ENCODE measurements at regions not wholly inside any gene's neighbourhood (a gene's known extent, or its start where the extent isn't known, plus 50 kb on each side); places are given as distances from the start of the nearest gene placed in this dataset.
"Not testable (repeated sequence)": the region's sequence is repeated elsewhere in the genome, so short reads cannot be mapped to it uniquely, and the experiment has no call there.

- DNase-seq: no peak
These were observed 91.1 kb upstream of the SKAP2 start for GRCh38 chr7:26955516-26955915.

GRCh38 chr7:26954951-26955350 is 90.6 kb upstream of the SKAP2 start:
- no peak for DNase-seq

- DNase-seq: no peak
These were observed 87.1 kb upstream of the SKAP2 start for GRCh38 chr7:26951407-26951950.

GRCh38 chr7:26950889-26951288 is 86.5 kb upstream of the SKAP2 start:
- no peak for DNase-seq

GRCh38 chr7:26949319-26949718 is 84.9 kb upstream of the SKAP2 start:
- DNase-seq: no peak

- no peak for DNase-seq
These were observed 84.3 kb upstream of the SKAP2 start for GRCh38 chr7:26948617-26949118.

- no peak for DNase-seq
These were observed 80.3 kb upstream of the SKAP2 start for GRCh38 chr7:26944501-26945358.

GRCh38 chr7:26937939-26938623 is 73.7 kb upstream of the SKAP2 start:
- no peak for DNase-seq

- DNase-seq: no peak
These were observed 72.9 kb upstream of the SKAP2 start for GRCh38 chr7:26937306-26937705.

- not testable (repeated sequence) for DNase-seq
These were observed 68.2 kb upstream of the SKAP2 start for GRCh38 chr7:26932616-26933015.

GRCh38 chr7:26930845-26931244 is 66.5 kb upstream of the SKAP2 start:
- DNase-seq: no peak

GRCh38 chr7:26930201-26930600 is 65.8 kb upstream of the SKAP2 start:
- no peak for DNase-seq

GRCh38 chr7:26928703-26929347 is 64.4 kb upstream of the SKAP2 start:
- no peak for DNase-seq

- no peak for DNase-seq
These were observed 61.4 kb upstream of the SKAP2 start for GRCh38 chr7:26925768-26926167.

GRCh38 chr7:26924149-26924767 is 59.9 kb upstream of the SKAP2 start:
- DNase-seq: no peak

- no peak for DNase-seq
These were observed 55.6 kb upstream of the SKAP2 start for GRCh38 chr7:26919906-26920493.

- no peak for DNase-seq
These were observed 53.9 kb upstream of the SKAP2 start for GRCh38 chr7:26918241-26918640.

- no peak for DNase-seq
These were observed 52.5 kb upstream of the SKAP2 start for GRCh38 chr7:26916779-26917320.

- no peak for DNase-seq
These were observed 51.9 kb upstream of the SKAP2 start for GRCh38 chr7:26916336-26916735.
